Esophagus (tissue), 2 donors: ENCODE measurements at regions not wholly inside any gene's neighbourhood (a gene's known extent, or its start where the extent isn't known, plus 50 kb on each side); places are given as distances from the start of the nearest gene placed in this dataset.

Experiments used
- H3K27ac ChIP-seq, 2 donors: one replicate each; pipeline ENCODE4 v1.5.1; 2013; ENCODE audit warnings: low read depth in 2 of 2, mild to moderate bottlenecking in 2 of 2, inconsistent platforms in 1 of 2, low read length in 1 of 2, moderate library complexity in 1 of 2
- H3K27me3 ChIP-seq, 2 donors: one replicate each; pipeline ENCODE4 v1.6.1; 2013; ENCODE audit warnings: low read length in 2 of 2, control low read depth in 1 of 2, mild to moderate bottlenecking in 1 of 2; ENCODE audit not compliant: insufficient read depth in 2 of 2, control insufficient read depth in 1 of 2
- H3K36me3 ChIP-seq, 2 donors: one replicate each; pipeline ENCODE4 v1.6.1; 2013; ENCODE audit warnings: low read length in 1 of 2; ENCODE audit not compliant: control insufficient read depth in 2 of 2, insufficient read depth in 2 of 2
- H3K4me1 ChIP-seq, 2 donors: one replicate each; pipeline ENCODE4 v1.6.1; 2013; ENCODE audit warnings: low read length in 1 of 2; ENCODE audit not compliant: control insufficient read depth in 2 of 2, insufficient read depth in 2 of 2
- H3K4me3 ChIP-seq, 2 donors: one replicate each; pipeline ENCODE4 v1.5.1; 2013; ENCODE audit warnings: low read length in 2 of 2, mild to moderate bottlenecking in 2 of 2, low read depth in 1 of 2, moderate library complexity in 1 of 2
- H3K9me3 ChIP-seq, 2 donors: one replicate each; pipeline ENCODE4 v1.6.1; 2013; ENCODE audit warnings: mild to moderate bottlenecking in 2 of 2, low read depth in 1 of 2, low read length in 1 of 2, moderate library complexity in 1 of 2; ENCODE audit not compliant: control insufficient read depth in 2 of 2, insufficient read depth in 1 of 2
- WGBS, 2 donors: extraction: QIAGEN DNeasy Blood & Tissue Kit; methylation state at CpG; one replicate each; pipeline ENCODE4 v1.1.7; 2013; 5-methylcytosine and 5-hydroxymethylcytosine counted together
- donor health status: healthy with polysubstance abuse.
- donor health status: Bipolar disorder and iron deficiency.

DNA sequence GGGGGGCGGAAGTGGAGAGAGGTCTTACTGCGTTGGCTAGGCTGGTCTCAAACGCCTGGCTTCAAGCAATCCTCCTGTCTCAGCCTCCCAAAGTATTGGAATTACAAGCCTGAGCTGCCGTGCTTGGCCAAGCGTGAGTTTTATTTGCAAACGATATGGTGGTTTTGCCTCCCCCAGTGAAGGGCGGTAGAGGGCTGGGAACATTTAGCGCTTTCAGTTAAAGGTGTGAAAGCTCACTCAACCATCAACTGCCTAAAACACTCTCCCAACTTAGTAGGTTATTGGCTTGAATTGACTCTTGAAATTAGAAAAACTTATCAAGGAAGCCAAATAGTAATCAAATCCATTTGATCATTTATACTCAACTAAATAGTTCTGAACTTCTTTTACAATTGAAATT is 156.3 kb downstream of the ESM1 start:
- no peaks in the 10 kb centered on the region for H3K36me3 ChIP-seq
- no peak overlapping the region for H3K4me3 ChIP-seq
- H3K9me3 ChIP-seq, result no peaks in the 10 kb centered on the region
- WGBS, 2 donors, result 89% methylated on average over 8 of the region's 8 CpGs
- H3K27ac ChIP-seq, result no peak overlapping the region
- no peaks in the 10 kb centered on the region for H3K27me3 ChIP-seq
- no peaks in the 10 kb centered on the region for H3K4me1 ChIP-seq

- Histone ChIP-seq H3K4me1 (no peaks in the 10 kb centered on the region), H3K4me3 (no peak overlapping the region), H3K27ac (no peak overlapping the region), H3K27me3 (no peaks in the 10 kb centered on the region), H3K36me3 (no peaks in the 10 kb centered on the region), H3K9me3 (no peaks in the 10 kb centered on the region)
Measured at GRCh38 chr5:54828151-54828550, 157.2 kb downstream of the ESM1 start.

DNA sequence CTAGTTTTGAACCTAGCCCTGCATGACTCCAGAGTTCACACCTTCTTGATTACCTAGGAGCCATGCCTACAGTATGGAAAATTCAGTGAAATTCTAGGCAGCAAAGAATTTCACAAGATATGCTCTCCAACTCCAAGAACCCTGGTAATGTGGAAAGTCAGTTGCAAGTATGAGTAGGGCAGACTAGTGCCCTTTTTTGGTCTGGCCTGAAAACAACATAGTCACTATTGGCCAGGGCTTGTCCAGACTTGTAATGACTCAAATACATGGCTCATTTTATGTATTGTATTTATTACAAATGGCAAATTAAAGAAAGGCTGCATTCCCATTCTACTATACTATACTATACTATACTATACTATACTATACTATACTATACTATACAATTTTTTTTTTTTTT is 160.4 kb downstream of the ESM1 start:
- Histone ChIP-seq H3K4me3 (no peak overlapping the region), H3K4me1 (no peaks in the 10 kb centered on the region), H3K9me3 (no peaks in the 10 kb centered on the region), H3K27ac (no peak overlapping the region), H3K27me3 (no peaks in the 10 kb centered on the region), H3K36me3 (no peaks in the 10 kb centered on the region)

GRCh38 chr5:54823006-54823405 is 162.4 kb downstream of the ESM1 start:
- no peaks in the 10 kb centered on the region for H3K36me3 ChIP-seq
- H3K9me3 ChIP-seq, result no peaks in the 10 kb centered on the region
- H3K4me1 ChIP-seq, result no peaks in the 10 kb centered on the region
- no peaks in the 10 kb centered on the region for H3K27me3 ChIP-seq
- no peak overlapping the region for H3K4me3 ChIP-seq
- H3K27ac ChIP-seq, result no peak overlapping the region

DNA sequence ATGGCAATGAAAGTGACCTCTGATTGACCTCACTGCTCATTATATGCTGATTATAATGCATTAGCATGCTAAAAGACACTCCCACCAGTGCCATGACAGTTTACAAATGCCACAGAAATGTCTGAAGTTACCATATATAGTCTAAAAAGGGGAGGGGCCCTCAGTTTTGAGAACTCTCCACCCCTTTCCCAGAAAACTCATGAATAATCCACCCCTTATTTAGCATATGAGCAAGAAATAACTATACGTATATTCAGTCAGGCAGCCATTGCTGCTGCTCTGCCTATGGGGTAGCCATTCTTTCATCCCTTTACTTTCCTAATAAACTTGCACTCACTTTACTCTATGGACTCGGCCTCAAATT is 163.1 kb downstream of the ESM1 start:
- Histone ChIP-seq H3K36me3 (no peaks in the 10 kb centered on the region), H3K27ac (no peak overlapping the region), H3K9me3 (no peaks in the 10 kb centered on the region), H3K27me3 (no peaks in the 10 kb centered on the region), H3K4me1 (no peaks in the 10 kb centered on the region), H3K4me3 (no peak overlapping the region)
- 94 to 95% methylated on average over 2 of the region's 2 CpGs for WGBS, 2 donors

DNA sequence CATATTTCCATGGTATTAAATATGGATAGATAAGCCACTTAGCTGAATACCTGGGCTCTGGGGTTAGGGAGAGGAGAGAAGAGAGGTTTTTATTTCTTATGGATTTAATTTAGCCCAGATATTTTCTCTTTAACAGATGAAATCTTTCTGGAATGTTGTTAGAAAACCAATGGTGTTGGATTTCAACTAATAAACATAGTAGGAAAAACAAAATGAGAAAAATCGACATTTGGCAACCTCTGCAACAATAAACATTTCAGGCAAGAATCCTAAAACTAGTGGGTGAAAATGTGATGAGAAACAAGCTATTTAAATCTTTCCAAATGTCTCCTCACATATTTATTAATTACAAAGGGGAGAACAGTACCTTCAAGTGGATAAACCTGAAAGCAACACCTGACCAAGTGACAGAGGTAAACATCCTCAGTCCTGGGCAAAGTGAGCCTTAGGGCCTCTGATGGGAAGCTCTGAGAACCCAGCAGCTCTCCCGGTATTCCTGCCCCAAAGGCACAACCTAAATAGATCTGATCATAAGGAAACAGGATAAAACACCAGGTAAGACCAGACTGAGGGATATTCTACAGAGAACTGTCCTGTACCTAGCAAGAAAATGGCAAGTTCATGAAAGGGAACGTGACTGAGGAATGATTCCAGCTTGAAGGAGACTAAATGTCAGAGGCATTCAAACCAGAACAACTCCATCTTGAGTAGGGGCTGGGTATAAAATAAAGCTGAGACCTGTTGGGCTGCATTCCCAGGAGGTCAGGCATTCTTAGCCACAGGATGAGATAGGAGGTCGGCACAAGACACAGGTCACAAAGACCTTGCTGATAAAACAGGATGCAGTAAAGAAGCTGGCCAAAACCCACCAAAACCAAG is 163.7 kb downstream of the ESM1 start:
- no peaks in the 10 kb centered on the region for H3K36me3 ChIP-seq
- no peaks in the 10 kb centered on the region for H3K9me3 ChIP-seq
- no peak overlapping the region for H3K27ac ChIP-seq
- H3K4me3 ChIP-seq, result no peak overlapping the region
- 74 to 76% methylated on average over 4 of the region's 4 CpGs for WGBS, 2 donors
- no peaks in the 10 kb centered on the region for H3K4me1 ChIP-seq
- no peaks in the 10 kb centered on the region for H3K27me3 ChIP-seq

- H3K4me1 ChIP-seq, result no peaks in the 10 kb centered on the region
- H3K27me3 ChIP-seq, result no peaks in the 10 kb centered on the region
- WGBS, 2 donors, result 81 to 83% methylated on average over 3 of the region's 3 CpGs
- H3K4me3 ChIP-seq, result no peak overlapping the region
- no peaks in the 10 kb centered on the region for H3K36me3 ChIP-seq
- H3K27ac ChIP-seq, result no peak overlapping the region
- no peaks in the 10 kb centered on the region for H3K9me3 ChIP-seq
Measured at GRCh38 chr5:54820346-54821134, 164.9 kb downstream of the ESM1 start.

- Histone ChIP-seq H3K27ac (no peak overlapping the region), H3K36me3 (no peaks in the 10 kb centered on the region), H3K9me3 (no peaks in the 10 kb centered on the region), H3K4me1 (no peaks in the 10 kb centered on the region), H3K27me3 (no peaks in the 10 kb centered on the region), H3K4me3 (no peak overlapping the region)
- 29 to 36% methylated on average over 1 of the region's 1 CpG for WGBS, 2 donors
Measured at GRCh38 chr5:54807421-54807820, 178.0 kb downstream of the ESM1 start.

DNA sequence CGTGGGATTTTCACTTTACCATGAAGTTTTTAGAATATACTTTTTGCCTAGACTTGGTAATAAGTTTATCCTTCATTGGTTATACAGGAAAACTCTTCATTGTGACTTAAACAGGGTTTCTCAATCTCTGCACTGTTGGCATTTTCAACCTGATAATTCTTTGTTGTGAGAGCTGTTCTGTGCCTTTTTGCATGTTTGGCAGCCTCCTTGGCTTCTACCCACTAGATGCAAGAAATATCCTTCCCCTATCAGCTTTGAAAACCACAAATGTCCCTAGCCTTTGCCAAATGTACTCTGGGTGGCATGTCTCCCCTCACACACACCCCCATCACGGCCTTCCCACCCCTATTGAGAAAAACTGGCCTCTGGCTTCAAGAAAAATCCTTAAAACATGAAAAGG is 180.9 kb downstream of the ESM1 start:
- no peaks in the 10 kb centered on the region for H3K27me3 ChIP-seq
- H3K4me1 ChIP-seq, result no peaks in the 10 kb centered on the region
- peaks cover 0 to 2% of the 10 kb centered on the region in 2 donors for H3K9me3 ChIP-seq
- no peaks in the 10 kb centered on the region for H3K36me3 ChIP-seq
- H3K4me3 ChIP-seq, result no peak overlapping the region
- WGBS, 2 donors, result 72 to 75% methylated on average over 2 of the region's 2 CpGs
- no peak overlapping the region for H3K27ac ChIP-seq

DNA sequence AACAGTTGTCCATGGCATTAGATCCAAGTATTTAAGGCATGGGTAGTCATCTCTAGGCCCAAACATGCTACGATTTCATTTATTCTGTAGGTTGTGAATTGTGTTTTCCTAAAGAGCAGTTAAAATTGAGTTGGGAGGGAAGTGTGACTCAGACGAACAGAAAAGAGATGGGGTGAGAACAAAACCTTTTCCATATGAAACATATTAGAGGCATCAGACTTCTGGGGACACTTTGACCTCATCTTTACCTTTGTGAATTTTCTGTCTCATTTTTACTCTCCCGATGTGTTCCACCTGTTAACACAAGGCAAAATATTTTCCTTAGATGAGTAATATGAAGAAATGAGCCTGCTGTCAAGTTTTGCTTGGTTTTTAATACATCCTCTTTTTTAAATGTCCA is 181.3 kb downstream of the ESM1 start:
- Histone ChIP-seq H3K9me3 (peaks cover 0 to 2% of the 10 kb centered on the region in 2 donors), H3K4me1 (no peaks in the 10 kb centered on the region), H3K27ac (no peak overlapping the region), H3K36me3 (no peaks in the 10 kb centered on the region), H3K27me3 (no peaks in the 10 kb centered on the region), H3K4me3 (no peak overlapping the region)
- WGBS, 2 donors, result 56 to 65% methylated on average over 3 of the region's 3 CpGs
